ENCODE measurements at regions not wholly inside any gene's neighbourhood (a gene's known extent, or its start where the extent isn't known, plus 50 kb on each side); places are given as distances from the start of the nearest gene placed in this dataset.

DNA sequence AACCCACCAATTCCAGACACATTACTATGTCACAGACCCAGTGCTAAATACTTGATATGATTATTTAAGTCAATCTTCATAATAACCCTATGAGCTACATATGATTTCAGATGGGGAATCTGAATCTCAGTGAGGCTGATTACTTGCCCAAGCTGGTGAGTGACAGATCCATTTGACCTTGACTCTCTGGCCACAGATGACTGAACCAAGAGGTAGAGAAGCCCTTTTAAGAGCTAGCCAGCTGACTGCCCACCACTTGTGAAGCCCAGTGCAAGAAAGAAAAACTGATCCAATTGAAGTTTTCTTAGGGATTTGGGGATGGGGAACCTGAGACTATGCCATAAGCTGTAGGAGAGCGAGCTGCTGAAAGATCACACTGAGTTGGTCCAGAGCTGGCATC, 124.7 kb upstream of the SPATA12 start:
- TF ChIP-seq, protein P1, sequence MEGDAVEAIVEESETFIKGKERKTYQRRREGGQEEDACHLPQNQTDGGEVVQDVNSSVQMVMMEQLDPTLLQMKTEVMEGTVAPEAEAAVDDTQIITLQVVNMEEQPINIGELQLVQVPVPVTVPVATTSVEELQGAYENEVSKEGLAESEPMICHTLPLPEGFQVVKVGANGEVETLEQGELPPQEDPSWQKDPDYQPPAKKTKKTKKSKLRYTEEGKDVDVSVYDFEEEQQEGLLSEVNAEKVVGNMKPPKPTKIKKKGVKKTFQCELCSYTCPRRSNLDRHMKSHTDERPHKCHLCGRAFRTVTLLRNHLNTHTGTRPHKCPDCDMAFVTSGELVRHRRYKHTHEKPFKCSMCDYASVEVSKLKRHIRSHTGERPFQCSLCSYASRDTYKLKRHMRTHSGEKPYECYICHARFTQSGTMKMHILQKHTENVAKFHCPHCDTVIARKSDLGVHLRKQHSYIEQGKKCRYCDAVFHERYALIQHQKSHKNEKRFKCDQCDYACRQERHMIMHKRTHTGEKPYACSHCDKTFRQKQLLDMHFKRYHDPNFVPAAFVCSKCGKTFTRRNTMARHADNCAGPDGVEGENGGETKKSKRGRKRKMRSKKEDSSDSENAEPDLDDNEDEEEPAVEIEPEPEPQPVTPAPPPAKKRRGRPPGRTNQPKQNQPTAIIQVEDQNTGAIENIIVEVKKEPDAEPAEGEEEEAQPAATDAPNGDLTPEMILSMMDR (IDR thresholded peaks at IDR 0.05; ENCODE audit: low read depth, low read length) = no peak
- TF ChIP-seq, protein P2, sequence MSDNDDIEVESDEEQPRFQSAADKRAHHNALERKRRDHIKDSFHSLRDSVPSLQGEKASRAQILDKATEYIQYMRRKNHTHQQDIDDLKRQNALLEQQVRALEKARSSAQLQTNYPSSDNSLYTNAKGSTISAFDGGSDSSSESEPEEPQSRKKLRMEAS (IDR thresholded peaks at IDR 0.05; ENCODE audit: low read depth, low read length) = no peak

Data from NB4 (cell line).